ENCODE measurements at regions not wholly inside any gene's neighbourhood (a gene's known extent, or its start where the extent isn't known, plus 50 kb on each side); places are given as distances from the start of the nearest gene placed in this dataset.

DNA sequence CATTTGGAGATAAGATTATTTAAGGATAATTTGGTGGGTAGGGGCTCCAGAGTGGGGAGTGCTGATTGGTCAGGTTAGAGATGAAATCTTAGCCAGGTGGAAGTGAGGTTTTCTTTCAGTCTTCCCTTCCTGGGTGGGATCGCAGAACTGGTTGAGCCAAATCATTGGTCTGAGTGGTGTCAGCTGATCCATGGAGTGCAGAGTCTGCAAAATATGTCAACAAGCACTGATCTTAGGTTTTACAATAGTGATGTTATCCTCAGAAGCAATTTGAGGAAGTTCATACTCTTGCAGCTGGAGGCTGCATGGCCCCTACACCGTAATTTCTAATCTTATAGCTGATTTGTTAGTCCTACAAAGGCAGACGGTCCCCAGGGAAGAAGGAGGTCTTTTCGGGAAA lies 1483.4 kb upstream of the ZEB2 start:
- DNase-seq (ENCODE audit: low read depth): no peak

DNA sequence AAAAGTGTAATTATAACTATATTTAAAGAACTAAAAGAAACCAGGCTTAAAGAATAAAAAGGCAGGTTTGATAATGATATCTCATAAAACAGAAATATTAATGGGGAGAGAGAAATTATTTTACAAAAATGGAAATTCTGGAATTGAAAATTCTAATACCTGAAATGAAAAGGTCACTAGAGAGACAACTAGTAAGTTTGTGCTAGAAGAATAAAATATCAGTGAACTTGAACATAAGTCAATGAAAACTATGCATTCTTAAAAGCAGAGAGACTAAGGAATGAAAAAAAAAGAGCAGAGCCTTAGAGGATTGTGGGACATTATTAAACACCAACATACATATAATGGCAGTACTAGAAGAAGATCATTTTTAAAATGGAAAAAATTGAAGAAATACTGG lies 1475.0 kb upstream of the ZEB2 start:
- no peak for DNase-seq (ENCODE audit: low read depth)

DNA sequence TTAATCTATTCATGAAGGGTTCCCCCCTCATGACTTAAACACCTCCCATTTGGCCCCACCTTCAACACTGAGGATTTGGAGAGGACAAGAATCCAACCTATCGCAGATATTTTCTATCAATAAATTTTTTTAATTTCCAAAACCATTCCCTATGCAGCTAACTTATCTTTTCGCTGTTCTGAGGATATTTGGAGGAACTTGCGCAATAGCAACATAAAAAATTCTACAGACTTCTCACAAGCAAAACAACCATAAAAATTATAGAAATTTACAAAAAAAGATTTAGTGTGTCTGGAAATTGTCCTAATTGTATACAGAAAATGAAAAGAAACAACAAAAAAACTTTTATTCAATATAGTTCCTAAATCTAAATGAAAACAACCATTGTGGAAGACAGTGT lies 1472.7 kb upstream of the ZEB2 start:
- no peak for DNase-seq (ENCODE audit: low read depth)

DNA sequence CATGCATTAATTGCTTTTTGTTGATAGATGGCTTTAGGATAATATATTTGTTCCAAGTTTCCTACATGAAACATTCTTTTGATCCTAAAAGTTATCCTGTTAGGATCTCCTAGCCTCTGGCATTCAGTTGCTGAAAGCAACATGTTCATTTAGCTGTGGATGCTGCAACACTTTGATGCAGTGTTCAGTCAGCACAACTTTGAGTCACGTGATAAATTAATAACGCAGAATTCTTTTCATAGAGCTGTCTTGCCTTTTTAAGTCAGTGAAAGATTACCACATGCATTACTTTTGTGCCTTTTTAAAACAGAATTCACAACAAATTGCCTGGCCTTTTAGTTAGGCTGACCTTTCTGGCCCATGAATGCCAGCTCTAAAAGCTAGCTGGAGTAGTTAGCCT lies 1467.9 kb upstream of the ZEB2 start:
- DNase-seq (ENCODE audit: low read depth): no peak

DNA sequence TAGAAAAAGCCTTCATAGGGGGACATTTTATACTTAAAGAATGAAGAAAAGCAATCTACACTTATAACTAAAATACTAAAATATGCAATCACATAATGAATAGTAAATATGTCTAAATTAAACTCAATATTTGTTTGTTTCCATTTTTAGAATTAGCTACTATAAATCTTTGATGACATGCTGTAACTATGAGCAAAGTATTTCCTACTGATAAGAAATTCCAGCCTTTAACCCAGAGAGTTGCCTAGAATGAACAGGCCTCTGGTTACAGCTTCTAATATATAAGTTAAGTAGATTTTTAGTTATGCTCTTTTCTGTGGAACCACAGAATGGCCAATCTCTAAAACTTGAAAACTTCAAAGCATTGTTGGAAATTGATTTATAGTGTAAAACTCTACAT lies 1465.6 kb upstream of the ZEB2 start:
- no peak for DNase-seq (ENCODE audit: low read depth)

DNA sequence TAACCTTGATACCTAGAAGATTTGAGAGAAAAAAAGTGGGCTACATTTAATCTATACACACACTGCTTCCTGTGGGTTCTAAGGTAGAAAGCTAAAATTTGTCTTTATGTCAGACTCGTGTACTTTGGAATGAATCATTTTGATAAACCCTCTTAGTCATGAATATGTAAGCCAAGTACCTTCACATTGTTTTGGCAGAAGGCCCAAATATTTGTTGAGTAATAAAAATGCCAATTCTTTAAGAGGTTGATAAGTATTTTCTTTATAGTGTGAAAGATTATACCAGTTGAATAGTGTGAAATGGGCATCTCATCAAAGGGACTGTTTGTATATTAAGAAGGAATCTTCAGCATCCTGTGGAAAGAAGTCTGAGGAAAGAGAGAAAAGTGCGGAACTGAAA lies 1464.7 kb upstream of the ZEB2 start:
- no peak for DNase-seq (ENCODE audit: low read depth)

DNA sequence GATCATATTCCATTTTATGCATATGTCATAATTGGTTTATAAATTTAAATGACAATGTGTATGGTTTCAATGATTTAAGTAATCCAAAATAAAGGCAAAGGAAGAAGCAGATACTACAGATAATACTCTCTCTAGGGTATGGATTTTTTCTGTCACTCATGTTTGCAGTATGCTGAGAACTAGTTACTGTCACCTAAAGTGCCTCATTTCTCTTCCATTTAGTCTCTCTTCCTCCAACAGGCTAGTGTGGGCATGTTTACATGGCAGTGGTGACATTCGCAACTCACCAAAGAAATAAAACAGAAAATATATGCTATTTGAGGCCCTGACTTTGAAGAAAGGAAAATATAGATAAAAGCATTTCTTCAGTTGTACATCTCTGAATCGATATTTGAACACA lies 1460.4 kb upstream of the ZEB2 start:
- DNase-seq (ENCODE audit: low read depth): no peak

DNA sequence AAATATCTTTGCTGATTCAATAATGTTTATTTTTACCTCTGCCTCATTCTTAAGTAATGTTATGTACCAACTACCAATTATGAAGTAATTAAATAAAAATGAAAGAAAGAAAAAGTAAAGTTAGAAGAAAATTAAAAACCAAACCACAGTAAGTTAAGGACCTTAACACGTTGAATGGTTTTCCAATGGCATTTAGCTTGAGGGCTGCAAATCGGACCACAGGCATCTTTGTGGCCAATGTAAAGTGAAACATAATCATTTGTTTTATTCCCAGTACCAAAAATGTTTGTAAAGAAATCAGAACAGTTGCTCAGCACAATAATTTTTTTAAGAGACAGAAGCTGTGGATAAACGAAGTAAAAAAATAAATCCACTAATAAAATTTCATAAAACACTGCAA lies 1455.5 kb upstream of the ZEB2 start:
- no peak for DNase-seq (ENCODE audit: low read depth)

DNA sequence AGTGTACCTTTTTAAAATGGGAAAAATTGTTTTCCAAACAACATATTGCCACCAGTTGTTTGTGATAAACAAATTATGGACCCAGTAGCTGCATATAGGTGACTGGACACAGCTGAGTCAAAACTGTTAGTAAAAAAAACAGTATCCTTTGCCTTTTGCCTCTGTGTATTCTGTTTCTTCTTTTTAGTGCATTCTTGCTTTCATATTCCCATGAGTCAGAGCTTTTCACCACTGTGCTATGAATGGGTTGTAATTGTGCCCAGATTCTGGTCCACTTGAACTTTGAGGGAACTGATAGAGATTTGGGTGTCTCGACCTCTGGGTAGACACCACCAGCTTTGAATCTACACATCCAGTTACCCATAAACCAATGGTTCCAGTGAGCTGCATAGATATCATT lies 1441.9 kb upstream of the ZEB2 start:
- no peak for DNase-seq (ENCODE audit: low read depth)

DNA sequence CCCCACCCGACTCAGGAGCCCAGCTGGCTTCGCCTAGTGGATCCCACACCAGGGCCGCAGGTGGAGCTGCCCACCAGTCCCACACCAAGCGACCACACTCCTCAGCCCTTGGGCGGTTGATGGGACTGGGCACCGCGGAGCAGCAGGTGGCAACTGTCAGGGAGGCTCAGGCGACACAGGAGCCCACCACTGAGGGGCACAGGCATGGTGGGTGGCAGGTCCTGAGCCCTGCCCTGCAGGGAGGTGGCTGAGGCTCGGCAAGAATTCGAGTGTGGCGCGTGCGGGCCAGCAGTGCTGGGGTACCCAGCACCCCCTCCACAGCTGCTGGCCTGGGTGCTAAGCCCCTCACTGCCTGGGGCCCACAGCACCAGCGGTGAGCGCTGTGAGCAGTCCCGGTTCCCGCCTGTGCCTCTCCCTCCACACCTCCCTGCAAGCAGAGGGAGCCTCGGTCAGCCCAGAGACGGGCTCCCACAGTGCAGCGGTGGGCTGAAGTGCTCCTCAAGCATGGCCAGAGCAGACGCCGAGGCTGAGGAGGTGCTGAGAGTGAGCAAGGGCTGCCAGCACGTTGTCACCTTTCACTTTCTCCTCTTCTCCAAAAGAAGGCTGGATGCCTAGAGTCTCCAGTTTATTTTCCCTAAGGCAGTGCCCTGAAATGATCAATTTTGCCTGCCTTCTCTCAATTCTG lies 1440.7 kb upstream of the ZEB2 start:
- no peak for DNase-seq (ENCODE audit: low read depth)

DNA sequence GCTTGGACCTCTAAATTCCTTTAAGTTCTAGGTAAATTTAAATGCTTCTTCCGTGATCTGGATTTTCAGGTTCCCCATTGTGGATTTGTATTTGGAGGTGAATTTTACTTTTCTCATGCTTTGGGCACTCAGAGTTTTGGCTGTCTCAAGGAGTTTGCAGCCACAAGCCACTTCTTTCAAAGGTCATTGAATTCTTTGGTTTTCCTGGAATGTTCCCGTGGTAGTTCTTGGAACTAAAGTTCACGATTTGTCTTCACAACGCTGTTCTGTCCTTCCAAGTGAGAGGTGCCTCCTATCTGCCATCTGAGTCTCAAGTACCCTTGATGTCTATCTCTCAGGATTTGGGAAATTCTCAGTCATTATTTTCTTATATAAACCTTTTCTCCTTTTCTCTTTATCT lies 1438.7 kb upstream of the ZEB2 start:
- no peak for DNase-seq (ENCODE audit: low read depth)

DNA sequence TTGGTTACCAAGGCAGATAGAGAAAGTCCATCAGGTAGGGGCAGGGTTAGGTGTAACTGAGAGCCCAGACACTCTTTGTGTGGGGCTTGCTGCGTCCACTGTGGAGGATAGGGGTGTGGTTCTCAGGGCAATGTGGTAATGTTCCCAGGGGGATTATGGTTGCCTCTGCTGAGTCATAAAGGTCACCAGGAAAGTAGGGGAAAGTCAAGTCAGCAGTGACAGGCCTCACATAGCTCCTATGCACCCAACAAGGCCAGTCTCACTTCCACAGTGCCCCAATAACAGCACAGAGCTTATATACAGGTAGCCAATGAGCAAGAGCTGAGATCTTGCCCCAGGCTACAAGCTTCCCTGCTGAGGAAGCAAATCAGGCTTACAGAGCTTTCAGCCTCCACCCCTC lies 1438.0 kb upstream of the ZEB2 start:
- DNase-seq (ENCODE audit: low read depth): no peak

DNA sequence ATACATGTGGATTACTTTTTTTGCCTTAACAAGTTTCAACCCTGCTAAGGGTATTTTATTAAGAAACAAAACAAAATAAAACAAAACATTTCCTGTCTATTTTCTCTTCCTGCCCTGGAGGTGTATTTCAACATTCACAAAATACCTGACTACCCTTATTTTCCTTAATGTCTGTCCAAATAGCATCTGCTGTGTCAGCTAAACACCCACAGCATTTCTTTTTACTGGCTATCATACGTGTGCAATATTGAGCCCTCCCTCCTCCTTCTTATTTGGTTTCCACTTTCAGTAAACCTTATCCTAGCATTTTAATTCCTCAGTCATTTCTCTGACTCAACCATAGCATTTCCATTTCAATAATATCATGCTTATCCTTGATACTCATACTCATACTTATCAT lies 1420.0 kb upstream of the ZEB2 start:
- no peak for DNase-seq (ENCODE audit: low read depth)

DNA sequence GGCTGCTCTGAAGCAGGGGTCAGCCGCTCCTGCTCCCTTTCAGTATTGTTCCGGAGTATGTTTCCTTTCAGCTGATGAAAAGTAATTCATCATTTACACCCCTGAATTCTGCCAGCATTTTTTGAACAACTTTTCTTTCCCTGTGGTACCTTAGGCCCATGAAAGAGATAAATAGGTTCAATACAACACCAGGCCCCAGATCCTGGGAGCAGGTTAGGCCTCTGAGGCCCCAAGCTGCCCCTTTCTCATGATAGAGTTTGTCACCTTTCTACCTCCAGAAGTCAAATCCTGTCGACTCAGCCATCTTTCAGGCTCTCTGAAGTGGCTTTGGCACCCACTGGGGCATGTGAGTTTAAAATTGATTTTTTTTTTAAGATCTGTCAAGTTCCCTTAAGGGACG lies 1415.1 kb upstream of the ZEB2 start:
- DNase-seq (ENCODE audit: low read depth): no peak

DNA sequence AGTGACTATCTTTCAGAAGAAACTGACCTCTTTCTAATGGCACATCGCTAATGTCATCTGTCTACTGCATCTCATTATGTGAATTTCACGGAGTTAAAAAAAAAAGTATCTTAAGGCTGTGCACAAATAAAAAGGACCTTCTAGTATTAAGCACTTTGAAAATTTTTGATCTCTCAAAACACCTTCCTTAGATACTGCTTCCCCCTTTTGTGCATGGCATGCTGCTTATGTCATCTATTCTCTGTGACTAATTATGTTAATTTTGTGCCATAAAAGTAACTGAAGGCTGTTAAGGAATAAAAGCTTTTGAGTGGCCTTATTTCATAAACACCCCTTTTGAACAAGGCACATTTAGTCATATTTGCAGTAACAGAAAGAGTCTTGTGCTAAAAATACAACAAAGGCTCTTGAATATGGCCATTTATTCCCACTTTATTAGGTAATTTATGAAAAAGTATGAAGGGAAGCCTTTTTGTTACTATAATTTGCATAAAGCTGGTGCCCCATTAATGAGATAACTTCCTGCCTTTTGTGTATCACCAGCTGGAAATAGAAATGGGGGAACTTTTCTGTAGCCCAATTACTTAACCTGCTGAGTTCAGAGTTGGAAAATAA lies 1412.0 kb upstream of the ZEB2 start:
- no peak for DNase-seq (ENCODE audit: low read depth)

DNA sequence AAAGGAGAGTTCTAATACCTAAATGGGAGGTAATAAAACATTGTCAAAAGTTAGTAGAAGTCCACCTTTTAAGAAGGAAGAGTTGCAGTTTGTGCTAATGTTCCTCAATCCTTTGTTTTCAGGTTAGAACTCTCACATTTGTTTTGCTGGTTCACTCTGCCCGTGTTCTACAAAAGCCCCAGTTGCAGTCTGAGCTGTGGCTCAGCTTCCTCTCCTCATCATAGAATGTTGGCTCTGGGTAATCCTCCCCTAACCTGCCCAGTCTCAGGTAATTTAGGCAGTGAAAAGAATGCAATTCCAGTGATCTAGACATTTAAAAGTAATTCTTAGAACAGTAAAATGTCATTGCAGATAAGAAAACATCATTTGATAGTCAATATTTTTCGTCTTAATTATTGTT lies 1410.4 kb upstream of the ZEB2 start:
- DNase-seq (ENCODE audit: low read depth): no peak

DNA sequence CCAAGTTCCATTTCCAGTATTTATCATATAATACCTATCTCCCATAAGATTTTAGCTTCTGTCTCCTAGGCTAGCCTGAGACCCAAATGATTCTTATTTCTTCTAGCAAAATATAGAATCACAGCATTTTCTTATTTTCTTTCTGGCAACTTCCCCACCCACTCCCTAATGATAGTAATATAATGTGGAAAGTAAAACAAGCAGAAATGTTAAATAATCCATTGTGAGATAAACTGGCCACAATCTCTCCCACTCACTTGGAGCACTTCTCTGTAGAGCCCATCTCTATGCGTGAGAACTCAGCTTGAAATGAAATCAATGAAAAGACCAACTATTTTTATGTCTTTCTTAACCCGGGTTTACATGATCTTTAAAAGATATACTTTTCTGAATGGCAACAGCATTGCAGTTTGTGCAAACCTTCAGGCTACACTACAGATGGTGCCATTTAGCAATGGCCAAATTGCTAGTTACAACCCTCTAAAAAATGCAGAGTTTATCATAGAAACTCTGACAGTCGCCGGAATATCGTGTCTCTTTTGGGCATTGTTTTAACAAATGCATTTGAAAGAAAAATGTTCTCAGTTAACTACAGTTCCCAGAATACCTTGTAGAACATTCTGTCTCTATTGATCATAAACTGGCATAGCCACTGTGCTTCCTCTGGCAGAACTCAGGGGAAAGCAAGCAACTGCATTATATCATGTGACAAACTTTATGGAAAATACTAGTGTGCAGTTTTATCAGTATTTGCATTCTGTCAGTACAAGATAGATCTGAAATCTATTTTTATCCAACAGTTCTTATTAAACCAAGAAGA lies 1407.4 kb upstream of the ZEB2 start:
- no peak for DNase-seq (ENCODE audit: low read depth)

DNA sequence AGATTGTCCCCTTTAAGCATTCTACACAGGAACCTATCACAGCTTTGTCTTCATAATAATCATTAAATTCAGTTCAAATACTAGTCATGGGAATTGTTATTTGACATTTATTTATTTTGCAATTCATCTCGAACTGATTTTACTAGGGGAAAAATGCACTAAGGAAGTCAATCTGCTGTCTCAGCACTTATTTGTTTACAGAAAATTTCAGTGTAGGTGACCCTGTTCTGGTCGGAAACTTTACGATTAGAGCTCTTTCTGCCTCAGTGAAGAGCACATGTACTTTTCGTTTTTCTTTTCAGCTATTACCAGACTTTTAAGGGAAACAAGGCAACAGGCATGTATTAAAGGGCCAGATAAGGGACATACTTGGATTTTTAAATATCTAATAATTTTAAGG lies 1405.7 kb upstream of the ZEB2 start:
- no peak for DNase-seq (ENCODE audit: low read depth)

DNA sequence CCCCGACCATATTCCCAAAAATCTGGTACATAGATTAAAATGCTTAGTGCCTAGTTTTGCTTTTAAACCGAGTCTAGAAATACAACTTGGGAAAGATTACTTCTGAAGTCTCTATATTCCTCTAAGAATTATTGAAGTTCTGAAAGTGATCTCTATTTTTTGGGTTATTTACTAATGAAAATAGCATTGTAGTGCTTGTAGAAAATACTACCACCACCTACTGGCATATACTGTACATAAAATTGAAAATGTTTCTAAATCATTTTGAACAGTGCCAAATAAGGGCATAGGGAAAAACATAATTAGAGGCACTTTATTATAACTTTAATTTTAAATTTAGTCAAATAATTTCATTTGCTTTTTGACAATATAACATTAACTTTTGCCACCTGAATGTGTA lies 1399.6 kb upstream of the ZEB2 start:
- no peak for DNase-seq (ENCODE audit: low read depth)

DNA sequence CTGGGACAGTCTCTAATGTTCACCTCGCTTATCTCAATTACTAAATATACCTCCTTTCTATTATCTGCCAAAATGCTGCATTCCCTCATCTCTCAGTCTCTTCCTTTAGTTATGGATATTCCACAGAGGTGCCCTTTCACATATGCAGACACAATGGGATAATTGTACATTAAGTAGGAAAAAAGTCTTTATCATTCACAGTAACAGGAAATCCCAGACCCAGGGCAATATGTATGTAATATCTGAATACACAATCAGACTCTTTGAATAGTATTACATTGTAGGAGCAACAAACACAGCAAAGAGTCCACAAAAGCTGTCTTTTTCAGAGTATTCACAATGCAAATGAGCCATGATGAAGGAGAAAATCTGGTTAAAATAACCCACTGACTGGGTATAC lies 1399.0 kb upstream of the ZEB2 start:
- DNase-seq (ENCODE audit: low read depth): no peak

DNA sequence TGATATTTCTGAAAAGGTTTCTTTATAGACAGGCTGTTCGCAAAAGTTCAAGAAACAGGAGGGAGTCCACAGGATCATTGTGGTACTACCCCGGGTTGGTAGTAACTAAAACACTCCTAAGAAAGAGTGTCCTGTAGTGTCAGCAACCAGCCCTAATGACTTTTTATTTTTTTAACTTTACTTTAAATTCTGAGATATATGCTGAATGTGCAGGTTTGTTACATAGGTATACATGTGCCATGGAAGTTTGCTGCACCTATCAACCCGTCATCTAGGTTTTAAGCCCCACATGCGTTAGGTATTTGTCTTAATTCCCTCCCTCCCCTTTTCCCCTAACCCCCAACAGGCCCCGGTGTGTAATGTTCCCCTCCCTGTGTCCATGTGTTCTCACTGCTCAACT lies 1396.9 kb upstream of the ZEB2 start:
- DNase-seq (ENCODE audit: low read depth): no peak

DNA sequence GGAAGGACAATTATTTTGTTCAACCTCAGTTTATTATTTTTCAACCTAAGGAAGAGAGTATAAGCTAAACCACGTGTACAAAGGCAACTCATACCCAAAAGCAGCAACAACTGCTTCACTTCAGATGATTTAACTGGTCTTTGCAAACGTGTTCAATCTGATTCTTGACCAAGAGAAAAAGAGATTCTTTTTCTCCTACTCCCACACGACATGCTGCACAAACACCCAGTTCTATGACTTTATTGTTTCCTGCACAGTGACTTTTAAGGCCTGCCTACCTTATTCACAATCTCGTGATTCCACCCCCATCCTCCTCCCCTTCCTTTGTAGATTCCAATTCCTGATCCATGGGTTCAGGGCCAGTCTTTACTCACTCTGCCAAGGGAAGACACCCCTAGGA lies 1394.8 kb upstream of the ZEB2 start:
- DNase-seq (ENCODE audit: low read depth): no peak

DNA sequence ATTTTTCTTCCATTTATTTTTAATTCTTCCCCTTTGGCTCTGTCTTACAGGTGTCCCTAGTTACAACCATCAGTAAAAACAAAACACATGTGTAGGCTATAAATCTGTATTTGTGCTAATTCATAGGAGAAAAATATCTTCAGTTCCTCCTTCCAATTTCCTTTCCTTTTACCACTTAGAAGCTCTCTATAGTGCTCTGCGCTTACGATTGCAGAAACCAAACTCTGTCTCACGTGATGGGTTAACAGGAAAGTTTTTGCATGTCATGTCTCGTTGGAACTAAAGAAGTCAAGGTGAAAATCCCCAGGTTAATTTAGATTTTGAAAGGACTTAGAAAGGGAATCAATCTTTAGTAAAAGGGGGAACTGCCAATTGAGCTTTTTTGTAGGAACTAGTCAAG lies 1390.5 kb upstream of the ZEB2 start:
- no peak for DNase-seq (ENCODE audit: low read depth)

DNA sequence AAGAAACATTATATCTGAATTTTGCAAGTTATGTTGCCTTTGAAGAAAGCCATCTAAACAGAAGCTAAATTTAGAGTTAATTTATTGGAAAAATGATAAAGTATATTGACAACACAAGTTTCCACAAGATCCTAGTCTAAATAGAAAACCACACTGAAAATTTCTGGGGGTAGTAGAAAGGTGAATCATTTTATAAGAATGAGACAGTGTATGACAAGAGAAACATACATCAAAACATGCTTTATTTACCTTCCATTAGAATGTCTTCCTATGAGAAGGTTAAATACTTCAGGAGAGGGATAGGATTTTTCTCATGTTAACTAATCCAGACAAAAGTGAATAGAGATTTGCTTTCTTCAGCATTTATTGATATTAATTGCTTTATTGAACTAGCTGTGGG lies 1389.8 kb upstream of the ZEB2 start:
- DNase-seq (ENCODE audit: low read depth): no peak
